ENCODE measurements at regions not wholly inside any gene's neighbourhood (a gene's known extent, or its start where the extent isn't known, plus 50 kb on each side); places are given as distances from the start of the nearest gene placed in this dataset.

GRCh38 chr7:119252962-119253361 lies 1020.0 kb upstream of the KCND2 start:
- CTCF ChIA-PET: no interaction called here
- no peak for ATAC-seq (ENCODE audit: low read depth)
- dilution Hi-C loops (cut with HindIII; ENCODE audit: low sequenced_read_pairs, unreplicated experiment): no loop called here

More at GRCh38 chr7:119252962-119253361, 1020.0 kb upstream of the KCND2 start:
- no peak overlapping the region for H3K18ac ChIP-seq (ENCODE audit: low read depth, low read length)
- no peak overlapping the region for H2BK5ac ChIP-seq (ENCODE audit: low read depth, low read length, poor library complexity, severe bottlenecking)
- BruUV-seq (replicated peaks): no TSS peak
- no peak overlapping the region for H2BK20ac ChIP-seq (ENCODE audit: low read depth, low read length)
- H3K4me1 ChIP-seq (ENCODE audit: control insufficient read depth, insufficient read depth, low read length): no peaks in the 10 kb centered on the region
- in situ Hi-C loops (cut with MboI; ENCODE audit: low sequenced_read_pairs) (no loop called here), intact Hi-C loops (cut with micrococcal nuclease) (no loop called here)
- H2AK9ac ChIP-seq (replicated peaks; ENCODE audit: low read depth, low read length, poor library complexity): no peak overlapping the region
- H3K14ac ChIP-seq (replicated peaks; ENCODE audit: low read depth, low read length): no peak overlapping the region
- no peak overlapping the region for H3K23ac ChIP-seq (ENCODE audit: low read depth, low read length)
- H3K56ac ChIP-seq (ENCODE audit: extremely low read depth, insufficient read depth, low read length): no peak overlapping the region
- no peak overlapping the region for H2BK120ac ChIP-seq (ENCODE audit: low read depth, low read length)
- DNase-seq: no peak
- H4K20me1 ChIP-seq (ENCODE audit: insufficient read depth, low read length): no peaks in the 10 kb centered on the region
- no peak overlapping the region for H3K4ac ChIP-seq (ENCODE audit: low read depth, low read length)
- no peak overlapping the region for H3K9ac ChIP-seq (ENCODE audit: low read depth, low read length)
- POLR2A ChIA-PET (ENCODE audit: unreplicated experiment): no interaction called here
- H3K36me3 ChIP-seq (ENCODE audit: control insufficient read depth, insufficient read depth, low read length): no peaks in the 10 kb centered on the region
- H3K4me3 ChIP-seq (ENCODE audit: insufficient read depth, low read depth, low read length): no peak overlapping the region
- H3K27ac ChIP-seq (ENCODE audit: insufficient read depth, low read length): no peak overlapping the region
- no peak overlapping the region for H2BK15ac ChIP-seq (ENCODE audit: low read depth, low read length)
- no peak for TF ChIP-seq BHLHE40 (IDR thresholded peaks at IDR 0.05; ENCODE audit: low read depth, low read length)
- no peak for TF ChIP-seq MXI1 (IDR thresholded peaks at IDR 0.05; ENCODE audit: borderline replicate concordance, low read depth, low read length)
- no peak for TF ChIP-seq NFE2L2 (IDR thresholded peaks at IDR 0.05; ENCODE audit: low read depth, low read length)
- TF ChIP-seq CEBPB (IDR thresholded peaks at IDR 0.05; ENCODE audit: low read depth, low read length): no peak
- TF ChIP-seq RAD21 (IDR thresholded peaks at IDR 0.05; ENCODE audit: low read length): no peak
- TF ChIP-seq ELK1 (IDR thresholded peaks at IDR 0.05; ENCODE audit: borderline replicate concordance, low read depth, low read length): no peak
- no peak for TF ChIP-seq POLR2A (IDR thresholded peaks at IDR 0.05; ENCODE audit: low read depth, low read length)
- TF ChIP-seq RFX5 (IDR thresholded peaks at IDR 0.05; ENCODE audit: low read depth, low read length): no peak
- TF ChIP-seq USF2 (IDR thresholded peaks at IDR 0.05; ENCODE audit: low read depth, low read length): no peak
- TF ChIP-seq CTCF (conservative IDR thresholded peaks at IDR 0.05; ENCODE audit: low read depth, low read length): no peak
- no peak for TF ChIP-seq FOS (IDR thresholded peaks at IDR 0.05; ENCODE audit: low read depth, low read length)
- no peak overlapping the region for H2AFZ ChIP-seq (replicated peaks; ENCODE audit: low read length, poor library complexity)
- no peak overlapping the region for H2AK5ac ChIP-seq (ENCODE audit: low read depth, low read length)
- H4K5ac ChIP-seq (ENCODE audit: low read depth, low read length): no peak overlapping the region
- H4K91ac ChIP-seq (ENCODE audit: insufficient read depth, low read depth, low read length): no peak overlapping the region
- H3K9me1 ChIP-seq (ENCODE audit: insufficient read depth, low read length): no peaks in the 10 kb centered on the region
- no peaks in the 10 kb centered on the region for H3K27me3 ChIP-seq (ENCODE audit: control insufficient read depth, insufficient read depth, low read length)
- H3K9me3 ChIP-seq (ENCODE audit: control insufficient read depth, insufficient read depth, low read length): no peaks in the 10 kb centered on the region; the same call in 1 of the 2 replicates
- no peak overlapping the region for H3K4me2 ChIP-seq (ENCODE audit: low read depth, low read length)
- H3K79me1 ChIP-seq (ENCODE audit: low read depth in 1 of 2, low read length in 2 of 2): no peaks in the 10 kb centered on the region
- no peak overlapping the region for H4K8ac ChIP-seq (ENCODE audit: low read depth in 2 of 2, low read length in 2 of 2)

Measured in IMR-90 (cell line).